ENCODE measurements at regions not wholly inside any gene's neighbourhood (a gene's known extent, or its start where the extent isn't known, plus 50 kb on each side); places are given as distances from the start of the nearest gene placed in this dataset.
A peak's percentile ranks its signal among the peaks of the same experiment; 100 is the strongest.

- TF ChIP-seq SMC3 (conservative IDR thresholded peaks at IDR 0.05; ENCODE audit: poor library complexity) (no peak), EZH2 (IDR thresholded peaks at IDR 0.05; ENCODE audit: borderline replicate concordance, insufficient read depth, low read length, poor library complexity, severe bottlenecking) (no peak), TAF1 (IDR thresholded peaks at IDR 0.05; ENCODE audit: low read depth) (no peak)
Measured at GRCh38 chr9:89813482-89813881, 208.7 kb downstream of the GADD45G start (continued).

GRCh38 chr9:89814340-89815040 lies 209.7 kb downstream of the GADD45G start:
- H3K9me3 ChIP-seq (ENCODE audit: low read length): no peaks in the 10 kb centered on the region
- H3K79me2 ChIP-seq (replicated peaks; ENCODE audit: insufficient read depth, low read length): no peaks in the 10 kb centered on the region
- H3K36me3 ChIP-seq (ENCODE audit: insufficient read depth, low read length): no peaks in the 10 kb centered on the region
- H3K9me2 ChIP-seq (ENCODE audit: insufficient read depth, low read length): no peaks in the 10 kb centered on the region
- no peaks in the 10 kb centered on the region for H3K27me3 ChIP-seq (ENCODE audit: insufficient read depth, low read depth, low read length)
- H3K4me2 ChIP-seq (ENCODE audit: low read length): no peak overlapping the region
- H3K27ac ChIP-seq (ENCODE audit: low read length): peak overlapping the region; percentile 24
- H3K9ac ChIP-seq (ENCODE audit: low read length): no peak overlapping the region
- no peaks in the 10 kb centered on the region for H3F3A ChIP-seq (ENCODE audit: insufficient read depth, low read length, poor library complexity, severe bottlenecking)
- H2AFZ ChIP-seq (ENCODE audit: low read depth, low read length): no peak overlapping the region
- no peaks in the 10 kb centered on the region for H4K20me1 ChIP-seq (ENCODE audit: insufficient read depth)
- H3K4me3 ChIP-seq (ENCODE audit: low read length): no peak overlapping the region
- TF ChIP-seq EZH2 (IDR thresholded peaks at IDR 0.05; ENCODE audit: borderline replicate concordance, insufficient read depth, low read length, poor library complexity, severe bottlenecking) (no peak), CTCF (IDR thresholded peaks at IDR 0.05; ENCODE audit: poor library complexity, severe bottlenecking) (peak; percentile 31)

GRCh38 chr9:89815061-89815902 lies 210.5 kb downstream of the GADD45G start:
- H3K9me2 ChIP-seq (ENCODE audit: insufficient read depth, low read length): no peaks in the 10 kb centered on the region
- H3K4me2 ChIP-seq (ENCODE audit: low read length): no peak overlapping the region
- H4K20me1 ChIP-seq (ENCODE audit: insufficient read depth): no peaks in the 10 kb centered on the region
- no peaks in the 10 kb centered on the region for H3K27me3 ChIP-seq (ENCODE audit: insufficient read depth, low read depth, low read length)
- TF ChIP-seq REST (IDR thresholded peaks at IDR 0.05; ENCODE audit: borderline replicate concordance) (no peak), RAD21 (conservative IDR thresholded peaks at IDR 0.05) (no peak), MXI1 (conservative IDR thresholded peaks at IDR 0.05; ENCODE audit: poor library complexity, severe bottlenecking) (no peak), TAF1 (IDR thresholded peaks at IDR 0.05; ENCODE audit: low read depth) (no peak), EP300 (conservative IDR thresholded peaks at IDR 0.05; ENCODE audit: poor library complexity, severe bottlenecking) (no peak), EZH2 (IDR thresholded peaks at IDR 0.05; ENCODE audit: borderline replicate concordance, insufficient read depth, low read length, poor library complexity, severe bottlenecking) (no peak), POLR2AphosphoS5 (IDR thresholded peaks at IDR 0.05) (no peak), CTCF (IDR thresholded peaks at IDR 0.05; ENCODE audit: poor library complexity, severe bottlenecking) (no peak), SMC3 (conservative IDR thresholded peaks at IDR 0.05; ENCODE audit: poor library complexity) (no peak)
- no peak overlapping the region for H2AFZ ChIP-seq (ENCODE audit: low read depth, low read length)
- no peaks in the 10 kb centered on the region for H3K79me2 ChIP-seq (replicated peaks; ENCODE audit: insufficient read depth, low read length)
- no peaks in the 10 kb centered on the region for H3K9me3 ChIP-seq (ENCODE audit: low read length)
- no peaks in the 10 kb centered on the region for H3K36me3 ChIP-seq (ENCODE audit: insufficient read depth, low read length)
- H3K9ac ChIP-seq (ENCODE audit: low read length): no peak overlapping the region
- no peak overlapping the region for H3K27ac ChIP-seq (ENCODE audit: low read length)
- H3K4me3 ChIP-seq (ENCODE audit: low read length): no peak overlapping the region
- H3F3A ChIP-seq (ENCODE audit: insufficient read depth, low read length, poor library complexity, severe bottlenecking): no peaks in the 10 kb centered on the region
